Stimulated activated CD4-positive, alpha-beta T cell treated with anti-CD3 and anti-CD28 coated beads, TNF-alpha, amount 100 ng/mL, for 1 hour (primary cell): ENCODE measurements at regions not wholly inside any gene's neighbourhood (a gene's known extent, or its start where the extent isn't known, plus 50 kb on each side); places are given as distances from the start of the nearest gene placed in this dataset.

Source experiments
- DNase-seq, 3 donors: peaks; one replicate each; pipeline ENCODE4 v3.0.0-alpha.2; 2020; ENCODE audit warnings: low read depth in 3 of 3, low spot score in 1 of 3

- no peak for DNase-seq
Observed at GRCh38 chr2:41997561-41997960, 50.3 kb upstream of the PKDCC start.
